Islet of Langerhans (tissue), 1 donor: ENCODE measurements at regions not wholly inside any gene's neighbourhood (a gene's known extent, or its start where the extent isn't known, plus 50 kb on each side); places are given as distances from the start of the nearest gene placed in this dataset.

ENCODE experiments used
- FAIRE-seq: peaks from one replicate; lab custom pipeline; 2011; peaks lifted over from hg19 to GRCh38; lab: Jason Lieb, UNC

DNA sequence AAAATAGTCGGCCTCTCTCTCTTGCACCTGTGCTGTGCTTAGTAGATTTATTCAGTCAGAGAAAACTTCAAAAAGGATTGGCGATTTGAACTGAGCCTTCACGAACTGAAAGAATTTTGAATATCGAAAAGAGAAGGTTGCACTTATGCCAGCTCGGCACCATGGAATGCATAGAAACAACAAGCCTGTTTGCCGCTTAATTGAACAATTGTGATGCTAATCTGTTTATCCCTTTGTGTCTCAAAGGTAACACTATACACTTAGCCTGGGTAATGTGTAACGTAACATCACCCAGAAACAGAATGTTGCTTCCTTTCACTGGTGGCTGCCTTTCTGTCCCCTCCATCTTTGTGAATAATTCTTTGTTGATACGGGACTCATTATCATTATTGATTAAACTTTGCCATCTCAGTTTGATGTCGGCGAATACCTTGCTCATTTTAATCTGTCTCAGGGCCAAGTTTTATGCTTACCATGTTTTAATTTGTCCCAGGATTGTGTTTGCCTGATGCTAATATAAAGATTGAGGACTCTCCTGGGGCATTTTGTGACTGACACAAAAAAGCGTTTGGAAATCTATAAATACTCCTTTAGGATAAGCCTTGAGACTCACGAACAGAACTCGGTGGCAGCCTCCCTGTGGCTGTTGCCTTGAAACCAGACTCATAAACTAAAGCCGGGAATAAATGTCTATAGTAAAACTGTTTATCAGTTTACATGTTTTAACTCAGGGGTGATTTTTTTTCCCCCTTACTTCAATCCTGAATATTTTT lies 400.5 kb downstream of the RAPGEF2 start:
- no peak for FAIRE-seq

DNA sequence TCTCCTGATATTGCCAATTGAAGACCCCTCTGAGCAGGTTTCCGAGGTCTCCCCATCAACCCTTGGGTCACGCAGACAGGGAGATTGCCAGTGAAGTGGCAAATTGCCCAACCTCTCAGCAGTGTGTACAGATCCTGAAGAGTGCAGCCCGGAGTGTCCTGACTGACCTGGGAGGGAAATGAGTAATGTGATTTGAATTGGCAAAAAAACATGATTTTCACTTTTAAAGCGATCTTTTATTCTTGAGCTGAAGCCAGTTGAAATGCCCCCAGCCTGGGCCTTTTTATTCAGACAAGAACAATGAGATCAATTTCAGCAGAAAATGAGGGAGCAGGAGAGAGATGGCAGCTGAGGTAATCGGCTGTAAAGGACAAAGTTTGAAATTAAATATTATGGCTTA lies 401.8 kb downstream of the RAPGEF2 start:
- FAIRE-seq: no peak

DNA sequence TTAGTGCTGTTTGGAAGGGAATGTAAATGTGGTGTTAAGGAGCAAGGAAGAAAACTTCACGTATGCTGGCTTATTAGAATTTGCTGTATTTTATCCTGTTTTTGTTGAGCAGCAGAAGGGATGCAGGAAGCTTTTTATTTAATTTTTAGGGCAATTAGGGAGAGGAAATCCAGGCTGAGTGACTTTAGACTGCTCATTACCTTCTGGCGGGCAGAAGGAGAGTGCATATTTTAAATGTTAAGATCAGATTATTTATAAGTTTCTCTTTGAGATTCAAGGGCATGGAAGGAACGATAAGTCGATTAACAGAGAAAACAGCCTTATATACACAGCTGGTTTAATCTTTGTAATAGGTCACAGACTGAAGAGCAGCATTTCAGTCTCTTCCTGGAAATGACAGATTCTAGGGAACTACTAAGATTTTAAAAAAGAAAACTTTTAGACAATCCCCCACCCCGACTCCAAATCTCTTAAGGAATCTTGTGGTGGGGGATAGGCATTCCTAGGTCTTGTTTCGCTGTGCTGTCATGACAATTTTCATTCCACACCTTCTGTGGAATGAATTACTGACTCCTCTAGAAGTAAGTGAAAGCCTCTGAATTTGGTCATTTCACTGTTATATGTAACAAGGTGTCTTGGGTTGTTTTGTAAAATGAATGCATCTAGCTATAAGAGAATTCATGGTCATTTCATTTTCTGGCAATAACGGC lies 402.5 kb downstream of the RAPGEF2 start:
- FAIRE-seq: no peak

DNA sequence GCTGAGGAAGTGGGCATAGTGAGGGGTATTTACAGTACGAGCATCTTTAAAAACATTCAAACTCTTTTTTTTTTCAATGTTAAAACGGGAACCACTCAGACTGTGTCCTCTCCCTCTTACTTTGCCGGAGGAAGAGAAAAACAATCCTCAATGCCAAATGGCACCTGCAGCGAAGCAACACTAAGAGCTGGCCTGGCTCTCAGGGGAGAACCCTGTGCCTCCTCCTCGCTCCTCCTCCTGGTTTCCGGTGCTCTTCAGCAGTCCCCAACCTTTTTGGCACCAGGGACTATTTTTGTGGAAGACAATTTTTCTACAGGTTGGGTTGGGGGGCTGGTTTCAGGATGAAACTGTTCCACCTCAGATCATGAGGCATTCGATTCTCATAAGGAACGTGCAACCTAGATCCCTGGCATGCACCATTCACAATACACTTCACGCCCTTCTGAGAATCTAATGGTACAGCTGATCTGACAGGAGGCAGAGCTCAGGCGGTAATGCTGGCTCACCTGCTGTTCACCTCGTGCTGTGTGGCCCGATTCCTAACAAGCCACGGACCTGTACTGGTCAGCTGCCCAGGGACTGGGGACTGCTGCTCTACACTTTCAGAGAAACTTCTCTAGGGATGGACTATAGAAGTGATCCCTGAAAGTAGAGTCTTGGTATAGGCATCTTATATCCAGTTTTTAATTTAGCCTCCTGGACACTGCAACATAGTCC lies 404.1 kb downstream of the RAPGEF2 start:
- FAIRE-seq: no peak

DNA sequence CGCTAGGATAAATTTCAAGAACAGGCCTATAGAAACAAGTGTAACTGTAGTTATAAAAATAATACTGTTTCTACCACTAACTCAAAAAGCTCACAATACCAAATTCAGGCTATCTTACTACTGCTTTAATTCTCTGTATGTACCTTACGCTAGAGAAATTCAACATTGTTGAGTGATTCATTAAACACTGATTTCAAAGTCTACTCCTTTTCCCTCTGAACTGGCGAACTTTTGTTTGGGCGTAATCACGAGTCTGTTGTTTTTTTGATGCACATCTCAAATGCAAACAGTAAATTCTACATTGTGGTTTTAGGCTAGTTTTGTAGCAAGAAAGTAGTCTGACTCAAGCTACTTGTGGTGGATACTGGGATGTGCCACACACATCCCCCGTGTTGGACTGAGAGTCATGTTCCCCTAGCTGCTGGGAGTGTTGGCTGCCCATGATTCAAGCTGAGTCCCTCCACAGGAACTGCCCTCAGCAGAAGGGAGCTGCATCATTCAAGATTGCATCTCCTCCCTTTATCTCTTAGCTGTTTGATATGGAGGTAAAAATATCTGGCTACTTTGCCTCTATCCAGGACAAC lies 406.1 kb downstream of the RAPGEF2 start:
- FAIRE-seq: no peak

DNA sequence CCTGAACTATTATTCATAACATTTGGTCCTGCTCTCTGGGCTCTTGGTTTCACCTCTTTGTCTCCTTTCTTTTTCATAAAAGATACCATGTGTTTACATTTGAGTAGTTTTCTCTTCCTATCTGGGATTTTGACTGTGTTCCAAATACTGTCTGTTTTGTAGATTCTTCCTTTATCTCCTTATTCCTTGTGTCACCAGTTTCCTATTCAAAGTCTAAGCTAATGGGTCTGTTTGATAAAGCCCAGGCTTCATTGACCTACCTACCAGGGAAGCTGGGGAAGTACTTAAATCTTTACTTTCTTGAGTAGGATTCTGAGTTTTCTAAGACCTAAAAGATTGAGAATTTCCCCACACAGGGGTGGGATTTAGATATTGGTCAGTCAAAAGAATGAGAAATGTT lies 409.5 kb downstream of the RAPGEF2 start:
- FAIRE-seq: no peak

DNA sequence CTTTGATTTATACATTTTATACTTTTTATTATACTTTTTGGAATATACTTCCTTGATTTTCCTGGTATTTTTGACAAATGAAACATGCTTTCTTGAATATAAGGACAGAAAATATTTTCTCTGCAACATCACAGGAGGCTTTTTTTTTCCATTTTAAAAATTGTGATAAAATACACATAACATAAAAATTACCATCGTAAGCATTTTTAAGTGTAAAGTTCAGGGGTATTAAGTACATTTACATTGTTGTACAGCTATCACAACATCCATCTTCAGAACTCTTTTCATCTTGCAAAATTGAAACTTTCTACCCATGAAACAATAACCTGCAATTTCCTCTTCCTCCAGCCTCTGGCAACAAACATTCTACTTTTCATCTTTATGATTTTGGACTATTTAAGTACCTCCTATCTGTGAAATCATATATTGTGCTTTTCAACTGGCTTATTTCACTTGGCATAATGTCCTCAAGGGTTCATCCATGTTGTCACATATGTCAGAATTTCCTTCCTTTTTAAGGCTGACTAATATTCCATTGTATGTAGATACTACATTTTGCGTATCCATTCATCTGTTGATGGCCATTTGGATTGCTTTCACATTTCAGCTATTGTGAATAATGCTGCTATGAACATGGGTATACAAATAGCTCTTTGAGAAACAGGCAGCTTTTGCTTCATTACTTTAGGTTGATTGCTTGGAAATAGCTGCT lies 412.6 kb downstream of the RAPGEF2 start:
- FAIRE-seq: no peak

DNA sequence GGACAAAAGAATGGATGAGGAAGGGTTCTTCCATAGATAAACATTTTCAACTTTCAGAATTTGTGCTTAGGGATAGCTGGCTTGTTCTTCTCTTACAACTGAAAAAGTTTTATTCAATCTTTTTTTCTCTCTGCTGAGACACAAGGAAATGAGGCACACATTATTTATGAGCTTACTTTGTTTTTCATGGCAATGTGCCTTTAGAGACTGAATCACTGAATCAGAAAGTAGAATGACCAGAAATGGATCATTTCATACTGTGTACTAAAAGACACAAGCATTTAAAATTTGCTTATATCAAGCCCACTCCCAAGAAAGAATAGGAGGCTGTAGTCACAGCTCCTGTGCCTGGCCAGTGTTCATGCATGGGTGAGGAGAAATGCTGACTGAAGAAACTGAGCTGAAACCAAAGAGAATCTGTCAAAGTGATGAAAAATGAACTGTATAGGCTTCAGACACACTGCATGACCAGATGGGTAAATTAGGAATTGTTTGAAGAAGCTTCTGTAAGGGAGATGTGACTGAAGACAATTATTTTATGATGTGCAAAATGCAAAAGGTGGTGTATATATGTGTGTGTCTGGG lies 413.8 kb downstream of the RAPGEF2 start:
- peak; percentile 47 for FAIRE-seq

DNA sequence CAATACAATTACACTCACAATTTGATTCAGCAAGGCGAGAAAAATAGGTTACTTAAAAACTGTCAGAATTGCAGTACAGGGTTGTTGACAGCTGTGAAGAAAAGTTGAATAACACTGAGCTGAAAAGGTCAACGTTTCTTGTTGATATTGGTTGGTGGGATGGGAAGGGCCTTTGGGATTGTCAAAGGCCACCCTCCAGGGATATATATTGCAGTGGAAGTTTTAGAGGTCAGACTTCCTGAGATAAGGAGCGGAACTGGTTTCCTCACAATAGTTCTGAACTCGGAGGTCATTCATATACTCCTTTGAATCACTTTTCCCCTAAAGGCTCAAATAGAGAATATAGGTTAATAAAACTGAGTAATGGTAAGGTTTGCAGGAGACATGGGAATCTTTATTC lies 417.2 kb downstream of the RAPGEF2 start:
- no peak for FAIRE-seq

DNA sequence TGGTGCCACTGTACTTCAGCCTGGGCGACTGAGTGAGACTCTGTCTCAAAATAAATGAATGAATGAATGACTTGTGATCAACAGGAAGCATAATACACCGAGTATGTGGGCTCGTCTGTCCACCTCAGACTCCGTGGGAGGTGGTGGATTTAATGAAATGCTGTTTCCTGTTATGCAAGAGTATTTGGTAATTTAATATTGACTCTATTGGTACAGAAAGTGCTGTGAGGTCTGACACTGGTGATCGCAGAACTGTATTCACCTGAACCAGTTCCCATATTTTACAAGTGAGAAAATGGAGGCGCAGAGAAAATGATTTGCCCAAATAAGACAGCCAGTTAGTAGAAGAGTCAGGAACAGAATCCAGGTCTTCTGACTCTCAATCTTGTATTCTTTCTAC lies 423.3 kb downstream of the RAPGEF2 start:
- FAIRE-seq: no peak

DNA sequence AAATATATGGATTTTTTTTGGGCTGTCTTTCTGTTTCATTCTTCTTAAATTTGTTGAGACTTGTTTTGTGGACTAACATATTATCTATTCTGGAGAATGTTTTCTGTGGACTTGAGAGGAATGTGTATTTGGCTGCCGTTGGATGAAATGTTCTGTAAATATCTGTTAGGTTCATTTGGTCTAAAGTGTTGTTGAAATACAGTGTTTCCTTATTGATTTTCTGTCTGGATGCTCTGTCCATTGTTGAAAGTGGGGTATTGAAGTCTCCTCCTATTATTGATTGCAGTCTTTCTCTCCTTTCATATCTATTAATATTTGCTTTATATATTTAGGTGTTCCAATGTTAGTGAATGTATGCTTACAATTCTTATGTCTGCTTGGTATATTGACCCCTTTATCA lies 431.8 kb downstream of the RAPGEF2 start:
- no peak for FAIRE-seq

DNA sequence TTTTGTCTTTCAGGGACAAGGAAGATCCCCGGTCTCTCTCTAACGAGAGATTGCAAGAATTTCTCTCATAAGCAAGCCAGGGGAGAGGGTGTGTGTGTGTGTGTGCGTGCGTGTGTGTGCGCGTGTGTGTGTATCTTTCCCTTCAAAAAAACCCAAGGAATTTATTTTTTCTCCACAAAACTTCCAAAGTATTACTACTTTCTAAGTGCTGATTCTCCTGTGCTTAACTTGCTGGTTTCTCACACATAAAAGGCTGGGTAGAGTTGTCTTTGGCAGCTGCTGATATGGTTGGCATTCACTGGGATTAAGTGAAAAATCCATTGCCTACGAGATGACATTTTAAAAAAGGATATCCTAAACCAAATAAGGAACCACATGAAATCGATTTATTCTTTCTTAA lies 435.7 kb downstream of the RAPGEF2 start:
- FAIRE-seq: no peak

DNA sequence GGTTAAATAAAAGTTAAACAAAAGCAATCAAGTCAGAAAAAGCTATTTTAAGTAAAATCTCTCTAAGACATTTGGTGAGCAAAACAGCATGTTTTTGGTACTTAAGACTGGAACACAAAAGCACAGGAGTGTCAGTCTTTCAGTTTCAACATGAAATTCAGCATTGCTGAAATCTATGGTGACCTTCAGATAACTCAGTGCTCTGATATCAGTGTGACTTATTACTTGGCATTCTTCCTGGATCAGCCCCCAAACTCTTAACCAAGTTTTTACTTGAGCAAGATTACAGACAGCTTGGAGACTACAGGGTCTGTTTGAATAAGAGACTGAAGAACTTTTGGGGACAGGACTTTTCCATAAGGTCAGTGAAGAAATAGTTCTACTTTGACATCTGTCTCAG lies 437.2 kb downstream of the RAPGEF2 start:
- no peak for FAIRE-seq

DNA sequence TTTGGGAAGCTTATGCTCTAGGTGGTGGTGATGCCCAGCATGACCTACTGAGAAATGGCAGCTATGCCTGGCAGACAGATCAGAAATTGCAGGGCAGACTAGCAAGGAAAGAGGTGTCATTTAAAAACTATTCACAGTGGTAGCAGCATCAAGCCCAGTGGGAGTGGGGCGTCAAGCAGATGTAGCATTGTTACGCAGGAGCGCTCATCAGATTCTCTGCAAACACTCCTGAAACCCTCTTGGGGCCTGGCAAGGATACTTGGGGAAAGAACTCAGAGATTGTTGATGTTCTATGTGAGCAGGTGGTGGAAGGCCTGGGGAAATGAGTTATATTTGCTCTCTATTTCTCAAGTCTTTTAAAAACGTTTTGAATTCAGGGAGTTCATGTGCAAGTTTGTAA lies 437.6 kb downstream of the RAPGEF2 start:
- FAIRE-seq: no peak

DNA sequence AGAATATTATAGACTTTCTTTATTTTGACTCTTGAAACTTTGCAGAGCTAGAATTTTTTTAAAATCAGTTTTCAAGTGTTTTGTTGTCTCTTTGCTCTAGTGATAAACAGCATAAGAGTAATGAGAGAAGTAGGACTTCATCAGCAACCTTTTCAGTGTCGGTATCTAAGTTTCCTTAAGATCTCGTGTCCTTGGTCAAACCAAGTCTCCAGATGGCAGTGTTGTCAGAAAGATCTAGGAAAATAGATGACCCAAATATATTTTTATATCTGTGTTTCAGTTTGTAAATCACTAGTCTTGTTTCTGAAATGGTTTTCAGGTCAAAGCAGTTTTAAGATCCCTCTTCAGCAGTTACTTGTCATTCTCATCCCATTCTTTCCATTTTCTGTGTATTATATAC lies 438.3 kb downstream of the RAPGEF2 start:
- FAIRE-seq: no peak

DNA sequence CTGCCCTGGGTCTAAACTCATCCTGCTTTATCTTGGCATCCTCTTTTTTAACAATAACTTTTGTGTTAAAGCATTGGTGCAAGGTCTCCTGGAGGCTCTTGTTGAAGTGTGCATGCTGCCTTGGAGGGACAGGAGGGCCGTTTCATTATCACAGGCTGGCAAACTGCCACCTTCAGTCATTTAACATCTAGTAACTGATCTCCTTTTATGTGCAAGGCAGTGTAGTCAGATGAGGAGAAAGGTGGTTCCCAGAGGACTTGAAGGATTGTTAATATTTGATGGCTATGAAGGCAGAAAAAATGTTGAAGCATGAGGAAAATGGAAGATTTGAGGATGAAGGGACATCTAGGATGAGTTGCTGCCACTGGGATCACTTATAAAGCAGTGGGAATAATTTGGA lies 439.4 kb downstream of the RAPGEF2 start:
- no peak for FAIRE-seq

DNA sequence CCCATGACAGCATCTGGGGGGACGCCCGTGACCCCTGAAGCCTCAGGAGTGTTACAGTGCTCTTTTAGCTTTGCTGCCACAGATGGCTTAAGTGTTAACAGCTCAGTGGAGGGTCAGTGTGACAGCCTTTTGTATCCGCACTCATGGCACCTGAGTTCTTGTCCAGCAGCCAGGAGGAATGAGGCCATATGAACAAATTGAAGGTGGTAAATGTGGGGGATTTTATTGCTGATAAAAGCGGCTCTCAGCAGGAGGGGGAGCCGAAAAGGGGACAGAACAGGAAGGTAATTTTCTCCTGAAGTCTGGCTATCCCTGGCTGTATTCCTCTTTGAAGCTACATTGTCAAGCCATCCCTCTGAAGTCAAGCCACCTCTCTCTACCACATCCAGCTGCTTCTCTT lies 441.0 kb downstream of the RAPGEF2 start:
- no peak for FAIRE-seq

DNA sequence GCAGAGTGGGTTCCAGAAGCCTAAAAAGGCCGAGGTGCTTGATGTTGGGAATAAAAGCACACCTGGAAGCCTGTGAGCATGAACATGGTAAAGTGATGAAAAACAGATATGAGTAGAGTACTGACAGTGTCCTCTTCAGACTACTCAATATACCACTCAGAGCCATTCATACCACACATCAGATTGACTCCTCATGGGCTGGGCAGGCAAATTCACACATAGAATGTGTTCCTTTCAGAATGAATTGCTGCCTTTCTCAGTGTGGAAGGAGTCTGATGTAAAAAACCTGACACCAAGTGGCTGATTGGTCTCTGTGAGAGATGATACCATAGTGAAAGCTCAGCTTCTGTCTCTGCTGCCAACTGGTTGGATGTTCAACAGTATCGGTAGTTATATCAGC lies 442.7 kb downstream of the RAPGEF2 start:
- FAIRE-seq: no peak

DNA sequence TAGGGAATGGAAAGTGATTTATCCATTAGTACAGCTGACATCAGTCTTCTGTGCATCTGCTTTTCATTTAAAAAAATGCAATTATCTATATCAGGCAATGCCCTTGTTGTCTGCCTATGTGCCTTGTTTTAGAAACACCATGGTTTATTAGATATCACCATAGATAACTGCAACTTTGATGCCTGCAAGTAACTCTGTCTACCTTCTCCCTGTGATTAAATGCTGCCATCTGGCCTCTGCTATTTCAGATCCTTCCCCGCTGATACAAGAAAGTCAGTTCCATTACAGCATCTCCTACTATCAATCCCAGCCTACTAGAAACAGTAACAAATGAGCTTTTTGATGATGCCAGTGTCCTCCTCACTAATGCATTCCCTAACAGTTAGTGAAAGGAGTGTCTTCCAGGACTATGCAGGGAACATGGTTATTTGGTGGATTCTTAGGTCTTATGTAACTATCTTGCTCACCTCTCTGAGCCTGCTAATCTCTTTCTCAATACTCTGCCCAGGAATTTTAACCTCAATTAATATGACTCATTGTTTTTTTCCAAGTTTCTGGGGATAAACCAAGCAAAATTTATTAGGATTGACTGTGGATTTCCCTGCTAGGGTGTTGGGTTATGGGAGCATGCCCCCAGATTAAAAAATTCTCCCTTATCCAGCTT lies 444.9 kb downstream of the RAPGEF2 start:
- no peak for FAIRE-seq

DNA sequence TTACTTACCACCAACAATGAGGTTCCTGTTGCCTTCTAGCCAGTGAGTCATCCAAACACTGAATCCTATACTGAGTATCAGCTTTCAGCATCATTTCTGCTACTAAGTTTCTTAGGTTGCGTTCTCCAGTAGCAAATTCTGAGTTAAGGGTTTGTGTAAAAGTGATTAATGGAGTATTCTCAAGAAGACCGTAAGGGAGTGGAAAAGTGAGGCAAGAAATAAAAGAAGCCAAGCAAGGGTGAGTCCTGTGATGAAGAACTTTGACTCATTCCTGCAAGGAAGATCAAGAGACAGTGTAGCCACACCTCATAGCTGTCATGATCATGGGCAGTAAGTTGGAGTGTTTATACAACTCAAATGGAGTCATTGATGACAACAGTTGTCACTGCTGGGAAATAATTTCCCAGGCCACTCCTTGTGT lies 446.2 kb downstream of the RAPGEF2 start:
- no peak for FAIRE-seq

DNA sequence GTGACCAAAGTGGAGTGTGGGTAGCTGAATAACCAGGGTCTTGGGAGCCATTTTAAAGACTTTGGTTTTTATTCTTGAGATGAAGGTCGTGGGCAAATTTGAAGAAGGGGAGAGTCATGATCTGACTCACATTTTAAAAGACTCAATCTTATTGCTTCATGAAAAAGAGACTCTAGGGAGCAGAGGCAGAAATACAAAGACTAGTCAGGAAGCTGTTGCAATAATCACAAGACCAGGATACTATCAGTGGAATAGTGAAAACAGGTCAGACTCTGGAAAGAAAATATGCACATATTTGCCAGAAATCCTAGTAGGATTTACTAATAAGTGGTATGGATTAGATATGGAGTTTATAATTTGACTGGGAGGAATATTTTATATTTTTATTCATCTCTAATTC lies 448.4 kb downstream of the RAPGEF2 start:
- no peak for FAIRE-seq
